ENCODE measurements at regions not wholly inside any gene's neighbourhood (a gene's known extent, or its start where the extent isn't known, plus 50 kb on each side); places are given as distances from the start of the nearest gene placed in this dataset.

GRCh38 chr16:64627781-64628180 lies 494.1 kb downstream of the CDH11 start:
- TF ChIP-seq CTCF (IDR thresholded peaks at IDR 0.05) (no peak), POLR2AphosphoS5 (IDR thresholded peaks at IDR 0.05; ENCODE audit: insufficient read depth in 1 of 2, low read depth in 1 of 2) (no peak)

Data from vagina (tissue), 2 donors.